Astrocyte (in vitro differentiated cells and primary cell): ENCODE measurements at regions not wholly inside any gene's neighbourhood (a gene's known extent, or its start where the extent isn't known, plus 50 kb on each side); places are given as distances from the start of the nearest gene placed in this dataset.

Experiments
- DNase-seq: peaks from one replicate; pipeline ENCODE4 v3.0.0-alpha.2; 2010; ENCODE audit warnings: low read depth
- FAIRE-seq: peaks from 2 replicates; lab custom pipeline; 2011; peaks lifted over from hg19 to GRCh38; lab: Jason Lieb, UNC
- H2AFZ ChIP-seq: 2 replicates; pipeline ENCODE4 v1.6.0; 2012; ENCODE audit warnings: low read depth, low read length, inconsistent platforms
- H3K27ac ChIP-seq: 2 replicates; pipeline ENCODE4 v1.5.1; 2011; ENCODE audit warnings: low read depth, low read length, inconsistent platforms
- H3K27me3 ChIP-seq: 2 replicates; pipeline ENCODE4 v1.6.0; 2011; ENCODE audit warnings: low read length, inconsistent platforms; ENCODE audit not compliant: insufficient read depth
- H3K36me3 ChIP-seq: 2 replicates; pipeline ENCODE4 v1.5.1; 2011; ENCODE audit warnings: low read length, inconsistent platforms; ENCODE audit not compliant: insufficient read depth
- H3K4me1 ChIP-seq: 2 replicates; pipeline ENCODE4 v1.5.1; 2011; ENCODE audit warnings: low read length, inconsistent platforms; ENCODE audit not compliant: insufficient read depth
- H3K4me2 ChIP-seq: 2 replicates; pipeline ENCODE4 v1.6.0; 2012; ENCODE audit warnings: low read length, inconsistent platforms
- H3K4me3 ChIP-seq: 2 replicates; pipeline ENCODE4 v1.5.1; 2011; ENCODE audit warnings: low read depth, mild to moderate bottlenecking, low read length, inconsistent platforms; ENCODE audit not compliant: insufficient read depth
- H3K79me2 ChIP-seq: 2 replicates; pipeline ENCODE4 v1.6.0; 2012; ENCODE audit warnings: mild to moderate bottlenecking, low read length, inconsistent platforms; ENCODE audit not compliant: insufficient read depth
- H3K9ac ChIP-seq: 2 replicates; pipeline ENCODE4 v1.6.0; 2012; ENCODE audit warnings: mild to moderate bottlenecking, low read length, inconsistent platforms
- H3K9me3 ChIP-seq: 2 replicates; pipeline ENCODE4 v1.5.1; 2012; ENCODE audit warnings: low read depth, mild to moderate bottlenecking, low read length, inconsistent platforms; ENCODE audit not compliant: insufficient read depth
- H4K20me1 ChIP-seq: 2 replicates; pipeline ENCODE4 v1.6.0; 2012; ENCODE audit warnings: low read length, inconsistent platforms; ENCODE audit not compliant: insufficient read depth
- H3K27ac Mint-ChIP-seq: one replicate; pipeline ENCODE4 v1.8.0; 2021; ENCODE audit warnings: mild to moderate bottlenecking, mixed read lengths; ENCODE audit not compliant: unreplicated experiment
- H3K27me3 Mint-ChIP-seq: one replicate; pipeline ENCODE4 v1.8.0; 2021; ENCODE audit warnings: low read depth, mixed read lengths; ENCODE audit not compliant: unreplicated experiment
- H3K36me3 Mint-ChIP-seq: one replicate; pipeline ENCODE4 v1.8.0; 2021; ENCODE audit warnings: low read depth, mixed read lengths; ENCODE audit not compliant: unreplicated experiment
- H3K4me1 Mint-ChIP-seq: one replicate; pipeline ENCODE4 v1.8.0; 2021; ENCODE audit warnings: low read depth, mixed read lengths; ENCODE audit not compliant: unreplicated experiment
- H3K4me3 Mint-ChIP-seq: one replicate; pipeline ENCODE4 v1.8.0; 2021; ENCODE audit warnings: mild to moderate bottlenecking, moderate library complexity, mixed read lengths; ENCODE audit not compliant: unreplicated experiment
- H3K9me3 Mint-ChIP-seq: one replicate; pipeline ENCODE4 v1.8.0; 2021; ENCODE audit warnings: mild to moderate bottlenecking, mixed read lengths; ENCODE audit not compliant: unreplicated experiment
- CTCF ChIP-seq: IDR thresholded peaks from 2 replicates; pipeline ENCODE4 v1.5.1; 2011; ENCODE audit warnings: low read depth, mild to moderate bottlenecking, inconsistent platforms, low read length, moderate library complexity; ENCODE audit not compliant: insufficient read depth
- EZH2 ChIP-seq: IDR thresholded peaks from 2 replicates; pipeline ENCODE4 v1.6.1; 2012; ENCODE audit warnings: mild to moderate bottlenecking, low read length, inconsistent platforms; ENCODE audit not compliant: insufficient read depth

- FAIRE-seq (no peak), DNase-seq (no peak)
- Histone ChIP-seq H3K36me3 (no peaks in the 10 kb centered on the region), H3K9me3 (no peaks in the 10 kb centered on the region), H3K9ac (no peak overlapping the region), H3K79me2 (no peaks in the 10 kb centered on the region), H3K4me3 (no peak overlapping the region), H3K27ac (no peak overlapping the region), H3K4me2 (no peak overlapping the region), H3K4me1 (no peaks in the 10 kb centered on the region), H2AFZ (no peak overlapping the region), H3K27me3 (no peaks in the 10 kb centered on the region), H4K20me1 (no peaks in the 10 kb centered on the region)
- Mint-ChIP-seq H3K9me3 (no peaks in the 10 kb centered on the region), H3K36me3 (no peaks in the 10 kb centered on the region), H3K4me1 (peaks cover 29% of the 10 kb centered on the region), H3K4me3 (no peak overlapping the region), H3K27ac (peak overlapping the region; percentile 34), H3K27me3 (no peaks in the 10 kb centered on the region)
- TF ChIP-seq EZH2 (no peak), CTCF (no peak)
These were observed 253.4 kb downstream of the EPHA7 start for GRCh38 chr6:93165850-93166430.

- no peaks in the 10 kb centered on the region for H3K36me3 Mint-ChIP-seq
- peaks cover 2% of the 10 kb centered on the region for H3K9me3 Mint-ChIP-seq
These were observed 254.6 kb downstream of the EPHA7 start for GRCh38 chr6:93164781-93165180.

More at GRCh38 chr6:93164781-93165180, 254.6 kb downstream of the EPHA7 start:
- H3K4me3 ChIP-seq = no peak overlapping the region
- Mint-ChIP-seq H3K4me3 (no peak overlapping the region), H3K4me1 (peaks cover 29% of the 10 kb centered on the region), H3K27ac (peak overlapping the region; percentile 22), H3K27me3 (no peaks in the 10 kb centered on the region)
- no peak overlapping the region for H2AFZ ChIP-seq
- no peaks in the 10 kb centered on the region for H3K9me3 ChIP-seq
- no peak for TF ChIP-seq CTCF
- TF ChIP-seq EZH2 = no peak
- H3K9ac ChIP-seq = no peak overlapping the region
- H3K27ac ChIP-seq = no peak overlapping the region
- no peak for FAIRE-seq
- H4K20me1 ChIP-seq = no peaks in the 10 kb centered on the region
- no peaks in the 10 kb centered on the region for H3K27me3 ChIP-seq
- H3K4me1 ChIP-seq = no peaks in the 10 kb centered on the region
- no peaks in the 10 kb centered on the region for H3K36me3 ChIP-seq
- no peak overlapping the region for H3K4me2 ChIP-seq
- no peaks in the 10 kb centered on the region for H3K79me2 ChIP-seq
- peak; percentile 31 for DNase-seq
